Right forelimb (tissue), 1 donor: ENCODE measurements at regions not wholly inside any gene's neighbourhood (a gene's known extent, or its start where the extent isn't known, plus 50 kb on each side); places are given as distances from the start of the nearest gene placed in this dataset.
"Not testable (repeated sequence)": the region's sequence is repeated elsewhere in the genome, so short reads cannot be mapped to it uniquely, and the experiment has no call there.

ENCODE experiments used
- DNase-seq: peaks from one replicate; pipeline ENCODE4 v3.0.0-alpha.2; 2018

- no peak for DNase-seq
Observed at GRCh38 chr17:13874134-13874533, 195.2 kb upstream of the COX10 start.

- no peak for DNase-seq
Observed at GRCh38 chr17:13874817-13875216, 194.5 kb upstream of the COX10 start.

GRCh38 chr17:13879961-13880466 is 189.3 kb upstream of the COX10 start:
- DNase-seq: no peak

GRCh38 chr17:13883659-13884058 is 185.6 kb upstream of the COX10 start:
- DNase-seq: no peak

- DNase-seq: no peak
Observed at GRCh38 chr17:13884347-13884746, 185.0 kb upstream of the COX10 start.

- no peak for DNase-seq
Observed at GRCh38 chr17:13885550-13885949, 183.8 kb upstream of the COX10 start.

- no peak for DNase-seq
Observed at GRCh38 chr17:13885953-13886889, 183.1 kb upstream of the COX10 start.

- DNase-seq: peak; percentile 56
Observed at GRCh38 chr17:13888056-13888609, 181.2 kb upstream of the COX10 start.

- DNase-seq: not testable (repeated sequence)
Observed at GRCh38 chr17:13908971-13909370, 160.3 kb upstream of the COX10 start.

GRCh38 chr17:13909901-13910519 is 159.3 kb upstream of the COX10 start:
- no peak for DNase-seq

GRCh38 chr17:13917634-13918033 is 151.7 kb upstream of the COX10 start:
- no peak for DNase-seq

- DNase-seq: no peak
Observed at GRCh38 chr17:13918247-13918646, 151.1 kb upstream of the COX10 start.

GRCh38 chr17:13919818-13920217 is 149.5 kb upstream of the COX10 start:
- no peak for DNase-seq

GRCh38 chr17:13920413-13920812 is 148.9 kb upstream of the COX10 start:
- DNase-seq: no peak

GRCh38 chr17:13921841-13922776 is 147.2 kb upstream of the COX10 start:
- DNase-seq: no peak

GRCh38 chr17:13922885-13923284 is 146.4 kb upstream of the COX10 start:
- no peak for DNase-seq

GRCh38 chr17:13925579-13925978 is 143.7 kb upstream of the COX10 start:
- no peak for DNase-seq

- DNase-seq: no peak
Observed at GRCh38 chr17:13931111-13931526, 138.2 kb upstream of the COX10 start.

GRCh38 chr17:13931800-13932460 is 137.4 kb upstream of the COX10 start:
- DNase-seq: peak; percentile 50

- DNase-seq: no peak
Observed at GRCh38 chr17:13933441-13934276, 135.6 kb upstream of the COX10 start.

- no peak for DNase-seq
Observed at GRCh38 chr17:13939222-13939621, 130.1 kb upstream of the COX10 start.
